ENCODE measurements at regions not wholly inside any gene's neighbourhood (a gene's known extent, or its start where the extent isn't known, plus 50 kb on each side); places are given as distances from the start of the nearest gene placed in this dataset.

DNA sequence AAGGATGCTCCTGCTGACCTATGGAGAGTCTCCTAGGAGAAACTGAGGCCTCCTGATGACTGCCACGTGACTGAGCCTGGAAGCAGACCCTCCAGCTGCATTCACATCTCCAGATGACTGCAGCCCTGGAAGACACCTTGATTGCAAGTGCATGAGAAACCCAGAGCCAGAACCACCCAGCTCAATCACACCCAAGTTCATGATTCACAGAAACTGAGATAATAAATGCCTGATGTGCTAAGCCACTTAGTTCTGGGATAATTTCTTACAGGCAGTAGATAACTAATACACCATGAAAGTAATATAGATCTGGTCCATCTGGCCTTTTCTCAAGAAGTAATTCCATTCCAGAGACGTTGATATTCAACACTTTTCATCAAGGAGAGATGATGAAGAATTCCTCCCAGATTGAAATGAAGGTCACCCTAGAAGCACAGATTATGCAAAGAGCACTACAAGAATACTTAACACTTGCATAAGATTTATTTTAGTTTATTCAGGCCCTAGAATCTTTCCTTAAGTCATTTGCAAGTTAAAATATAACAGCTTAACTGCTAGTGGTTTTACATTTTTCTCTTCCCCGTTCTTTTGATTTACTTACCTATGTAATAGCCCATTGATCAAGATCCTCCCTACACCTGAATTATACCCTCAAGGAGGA, 208.2 kb upstream of the INHBA start:
- POLR2A ChIA-PET (ENCODE audit: low non-redundant PET): no interaction called here
- DNase-seq (ENCODE audit: low spot score): no peak
- no peak for TF ChIP-seq CTCF (conservative IDR thresholded peaks at IDR 0.05; ENCODE audit: low read depth)
- no peak overlapping the region for H3K27ac ChIP-seq
- CTCF ChIA-PET: no interaction called here

DNA sequence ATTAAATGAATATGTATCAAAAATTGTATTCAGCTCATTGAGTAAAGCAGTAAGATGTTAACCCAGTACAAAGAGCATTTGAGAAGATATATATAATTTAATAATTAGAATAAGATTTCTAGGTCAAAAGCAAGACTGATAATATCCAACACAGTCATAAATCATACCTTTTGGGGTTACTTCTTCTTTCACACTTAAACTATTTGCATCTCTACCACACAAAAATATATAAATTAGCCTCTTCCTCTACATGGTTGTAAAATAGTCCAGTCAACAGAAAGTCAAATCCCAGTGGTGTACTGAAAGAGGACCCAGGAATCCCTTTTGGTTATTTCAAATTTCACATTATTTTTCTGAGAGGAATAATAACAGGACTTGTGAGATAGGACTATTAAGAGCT, 204.6 kb upstream of the INHBA start:
- DNase-seq (ENCODE audit: low spot score): no peak
- ChIA-PET POLR2A (ENCODE audit: low non-redundant PET) (no interaction called here), CTCF (interaction anchor here (0.6 to 0.8 kb wide), 2 partner anchors 11 to 32 kb away, joined by 3 to 4 read pairs; no protein-coding TSS in a partner anchor)
- TF ChIP-seq CTCF (conservative IDR thresholded peaks at IDR 0.05; ENCODE audit: low read depth): no peak
- no peak overlapping the region for H3K27ac ChIP-seq

DNA sequence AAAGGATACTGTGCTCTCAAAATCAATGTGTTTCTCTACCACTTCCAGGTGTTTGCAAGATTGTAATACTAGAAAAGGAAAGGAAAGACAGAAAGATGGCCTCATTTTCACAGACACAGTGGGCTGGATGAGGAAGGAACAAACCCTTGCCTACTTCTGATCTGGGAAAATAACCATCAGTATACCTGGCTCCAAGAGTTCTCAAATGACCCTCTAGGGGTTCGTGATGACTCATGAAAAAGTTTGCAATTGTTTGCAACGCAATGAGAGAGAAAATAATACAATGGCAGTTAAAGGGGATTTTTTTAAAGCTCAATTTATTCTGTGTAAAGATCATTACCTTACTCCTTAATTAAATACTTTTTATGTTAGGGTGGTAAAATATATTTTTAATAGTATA, 197.6 kb upstream of the INHBA start:
- CTCF ChIA-PET: interaction anchor here (0.6 kb wide), 1 partner anchor 537 kb away, joined by 5 read pairs; no protein-coding TSS in a partner anchor
- TF ChIP-seq CTCF (conservative IDR thresholded peaks at IDR 0.05; ENCODE audit: low read depth): no peak
- no peak overlapping the region for H3K27ac ChIP-seq
- no peak for DNase-seq (ENCODE audit: low spot score)
- POLR2A ChIA-PET (ENCODE audit: low non-redundant PET): no interaction called here

DNA sequence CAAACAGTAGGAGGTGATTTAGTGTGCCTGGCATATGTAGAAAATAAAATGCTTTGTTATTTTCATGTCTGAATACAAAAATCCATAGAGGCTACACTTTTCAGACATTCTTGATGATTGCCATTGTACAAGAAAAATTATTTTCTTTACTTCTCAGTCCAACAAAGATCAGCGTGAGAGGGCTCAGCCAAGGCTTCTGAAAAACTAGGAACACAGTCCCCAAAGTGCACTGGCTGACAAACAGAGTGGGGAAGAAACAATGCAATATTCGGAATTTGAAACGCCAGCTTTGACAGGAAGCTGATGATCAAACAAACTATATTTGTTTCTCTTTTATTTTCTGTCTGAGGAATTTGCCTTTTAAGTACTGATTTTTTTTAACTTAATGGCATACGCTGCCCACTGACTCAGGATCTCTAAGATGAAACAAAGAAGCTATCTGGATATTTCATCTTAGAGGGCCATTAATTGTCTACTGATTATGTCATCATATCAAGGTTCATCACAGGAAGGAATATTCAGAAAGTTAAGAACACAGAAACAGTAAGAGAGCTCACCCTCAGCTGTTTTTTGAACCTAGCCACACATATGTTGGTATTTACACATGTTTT, 197.0 kb upstream of the INHBA start:
- ChIA-PET POLR2A (ENCODE audit: low non-redundant PET) (no interaction called here), CTCF (interaction anchor here (0.6 kb wide), 1 partner anchor 538 kb away, joined by 5 read pairs; no protein-coding TSS in a partner anchor)
- H3K27ac ChIP-seq: no peak overlapping the region

GRCh38 chr7:41893656-41894055, 190.8 kb upstream of the INHBA start:
- H3K27ac ChIP-seq: no peak overlapping the region
- no peak for TF ChIP-seq CTCF (conservative IDR thresholded peaks at IDR 0.05; ENCODE audit: low read depth)
- DNase-seq (ENCODE audit: low spot score): no peak
- ChIA-PET CTCF (no interaction called here), POLR2A (ENCODE audit: low non-redundant PET) (no interaction called here)

More for the DNA sequence above, 197.0 kb upstream of the INHBA start:
- TF ChIP-seq CTCF (conservative IDR thresholded peaks at IDR 0.05; ENCODE audit: low read depth): no peak
- DNase-seq (ENCODE audit: low spot score): no peak

DNA sequence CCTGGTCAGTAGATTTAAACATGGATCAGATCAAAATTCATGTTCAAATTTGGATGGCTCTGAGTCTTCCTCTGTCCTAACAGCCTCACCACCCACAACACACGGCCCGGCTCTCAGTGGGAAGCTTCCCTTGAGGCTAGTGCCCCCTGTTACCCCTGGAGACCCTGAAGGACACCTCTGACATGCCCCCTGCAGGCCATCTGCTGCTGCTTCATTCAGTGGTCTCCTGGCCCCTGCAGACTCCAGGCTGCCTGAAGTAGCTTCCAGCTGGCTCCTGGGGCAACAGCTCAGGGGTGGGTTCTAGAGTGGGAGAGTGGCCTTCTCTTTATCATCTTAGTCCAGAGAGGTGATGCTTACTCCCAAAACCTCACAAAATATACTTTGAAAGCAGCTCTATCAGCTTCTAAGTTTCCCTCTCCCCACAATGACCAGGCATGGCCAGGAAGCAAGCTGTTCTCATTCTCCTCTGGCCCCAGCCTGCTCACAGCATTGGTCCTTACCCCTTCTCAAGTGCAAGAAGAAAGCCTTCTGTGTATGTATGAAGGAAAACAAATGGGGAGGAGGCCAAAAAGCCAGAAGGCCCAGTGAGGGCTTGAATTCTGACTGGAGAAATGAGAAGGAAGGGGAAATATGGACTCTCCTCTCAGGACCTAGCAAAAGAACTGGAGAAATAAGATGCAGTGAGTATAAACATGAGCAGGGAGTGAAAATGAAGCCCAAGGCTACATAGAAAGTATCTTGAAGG, 189.6 kb upstream of the INHBA start:
- no peak for TF ChIP-seq CTCF (conservative IDR thresholded peaks at IDR 0.05; ENCODE audit: low read depth)
- ChIA-PET CTCF (no interaction called here), POLR2A (ENCODE audit: low non-redundant PET) (no interaction called here)
- no peak for DNase-seq (ENCODE audit: low spot score)
- no peak overlapping the region for H3K27ac ChIP-seq
